ENCODE measurements at regions not wholly inside any gene's neighbourhood (a gene's known extent, or its start where the extent isn't known, plus 50 kb on each side); places are given as distances from the start of the nearest gene placed in this dataset.

DNA sequence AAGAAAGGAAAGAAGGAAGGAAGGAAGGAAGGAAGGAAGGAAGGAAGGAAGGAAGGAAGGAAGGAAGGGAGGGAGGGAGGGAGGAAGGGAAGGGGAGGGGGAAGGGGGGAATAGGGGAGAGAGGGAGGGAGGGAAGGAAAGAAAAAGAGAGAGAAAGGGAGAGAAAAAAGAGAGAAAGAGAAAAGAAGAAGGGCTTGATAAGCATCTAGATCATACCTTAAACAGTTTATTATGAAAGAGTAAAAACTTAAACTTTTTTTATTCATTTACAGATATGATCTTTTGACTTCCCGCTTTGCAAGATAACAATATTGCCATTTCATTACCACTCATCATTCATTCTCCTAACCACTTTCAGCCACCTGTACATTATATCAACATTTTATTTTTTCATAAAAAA lies 53.6 kb upstream of the TMEM106B start:
- no peaks in the 10 kb centered on the region for H3K36me3 ChIP-seq (ENCODE audit: low read depth, low read length)
- peaks cover 27% of the 10 kb centered on the region for H3K4me1 ChIP-seq (ENCODE audit: insufficient read depth, low read length)
- POLR2A ChIA-PET (ENCODE audit: unreplicated experiment) = no interaction called here
- no peaks in the 10 kb centered on the region for H3K9me3 ChIP-seq (ENCODE audit: low read length)
- no TSS peak for BruUV-seq (replicated peaks)
- no peaks in the 10 kb centered on the region for H4K20me1 ChIP-seq (ENCODE audit: low read length)
- H2AFZ ChIP-seq (ENCODE audit: low read length) = no peak overlapping the region
- H3K27ac ChIP-seq (ENCODE audit: low read length) = no peak overlapping the region
- no peaks in the 10 kb centered on the region for H3K9me2 ChIP-seq (replicated peaks; ENCODE audit: low read length)
- DNase-seq (no peak), ATAC-seq (no peak)
- H3K4me3 ChIP-seq (ENCODE audit: low read length) = no peak overlapping the region
- no peak for TF ChIP-seq EZH2phosphoT487 (IDR thresholded peaks at IDR 0.05; ENCODE audit: borderline replicate concordance, low read length)
- no peak for TF ChIP-seq EZH2 (IDR thresholded peaks at IDR 0.05; ENCODE audit: low read length, unreplicated experiment)
- TF ChIP-seq, protein P1, sequence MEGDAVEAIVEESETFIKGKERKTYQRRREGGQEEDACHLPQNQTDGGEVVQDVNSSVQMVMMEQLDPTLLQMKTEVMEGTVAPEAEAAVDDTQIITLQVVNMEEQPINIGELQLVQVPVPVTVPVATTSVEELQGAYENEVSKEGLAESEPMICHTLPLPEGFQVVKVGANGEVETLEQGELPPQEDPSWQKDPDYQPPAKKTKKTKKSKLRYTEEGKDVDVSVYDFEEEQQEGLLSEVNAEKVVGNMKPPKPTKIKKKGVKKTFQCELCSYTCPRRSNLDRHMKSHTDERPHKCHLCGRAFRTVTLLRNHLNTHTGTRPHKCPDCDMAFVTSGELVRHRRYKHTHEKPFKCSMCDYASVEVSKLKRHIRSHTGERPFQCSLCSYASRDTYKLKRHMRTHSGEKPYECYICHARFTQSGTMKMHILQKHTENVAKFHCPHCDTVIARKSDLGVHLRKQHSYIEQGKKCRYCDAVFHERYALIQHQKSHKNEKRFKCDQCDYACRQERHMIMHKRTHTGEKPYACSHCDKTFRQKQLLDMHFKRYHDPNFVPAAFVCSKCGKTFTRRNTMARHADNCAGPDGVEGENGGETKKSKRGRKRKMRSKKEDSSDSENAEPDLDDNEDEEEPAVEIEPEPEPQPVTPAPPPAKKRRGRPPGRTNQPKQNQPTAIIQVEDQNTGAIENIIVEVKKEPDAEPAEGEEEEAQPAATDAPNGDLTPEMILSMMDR (conservative IDR thresholded peaks at IDR 0.05; ENCODE audit: low read depth, low read length) = no peak
- H3K4me2 ChIP-seq (ENCODE audit: low read length) = no peak overlapping the region
- no peak overlapping the region for H3K9ac ChIP-seq (ENCODE audit: low read length)
- H3K79me2 ChIP-seq (ENCODE audit: low read length) = no peaks in the 10 kb centered on the region
- intact Hi-C loops (cut with micrococcal nuclease) = no loop called here
- H3K27me3 ChIP-seq (ENCODE audit: low read length) = no peaks in the 10 kb centered on the region
- CTCF ChIA-PET = no interaction called here
- H3F3A ChIP-seq (ENCODE audit: low read length, unreplicated experiment) = no peaks in the 10 kb centered on the region

DNA sequence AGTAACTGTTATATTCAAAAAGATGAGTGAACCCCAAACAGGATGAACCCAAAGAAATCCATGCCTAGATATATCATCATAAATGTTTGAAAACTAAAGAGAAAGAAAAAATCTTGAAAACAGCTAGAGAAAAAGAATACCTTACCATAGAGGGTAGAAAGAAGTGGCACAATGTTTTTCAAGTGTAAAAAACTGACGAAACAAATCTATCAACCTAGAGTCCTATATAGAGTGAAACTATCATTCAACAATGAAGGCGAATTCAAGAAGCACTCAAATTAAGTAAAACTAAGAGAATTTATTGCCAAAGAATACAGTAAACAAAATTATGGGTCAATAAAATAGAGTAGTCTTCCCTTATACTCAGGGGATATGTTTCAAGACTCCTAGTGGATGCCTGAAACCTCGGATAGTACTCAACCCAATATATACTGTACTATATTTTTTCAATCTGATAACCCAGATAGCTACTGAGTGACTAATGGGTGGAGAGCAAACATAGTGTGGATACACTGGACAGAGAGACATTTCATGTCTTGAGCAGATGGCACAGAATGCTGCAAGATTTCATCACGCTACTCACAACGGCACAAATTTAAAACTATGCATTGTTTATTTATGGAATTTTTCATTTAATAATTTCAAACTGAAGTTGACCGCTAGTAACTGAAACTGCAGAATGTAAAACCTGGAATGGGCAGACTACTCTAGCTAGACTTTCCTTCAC lies 52.6 kb upstream of the TMEM106B start:
- TF ChIP-seq EZH2 (IDR thresholded peaks at IDR 0.05; ENCODE audit: low read length, unreplicated experiment) = no peak
- TF ChIP-seq EZH2phosphoT487 (IDR thresholded peaks at IDR 0.05; ENCODE audit: borderline replicate concordance, low read length) = no peak
- TF ChIP-seq, protein P1 (conservative IDR thresholded peaks at IDR 0.05; ENCODE audit: low read depth, low read length) = 0 out of 2 replicates have a peak, but pooled peaks have one; percentile 11
- POLR2A ChIA-PET (ENCODE audit: unreplicated experiment) = interaction anchor here (0.7 kb wide), 1 partner anchor 80 kb away, joined by 4 read pairs; no protein-coding TSS in a partner anchor
- no peaks in the 10 kb centered on the region for H3K9me2 ChIP-seq (replicated peaks; ENCODE audit: low read length)
- H3K36me3 ChIP-seq (ENCODE audit: low read depth, low read length) = no peaks in the 10 kb centered on the region
- DNase-seq (peak; percentile 85), ATAC-seq (peak; percentile 92)
- H3K9me3 ChIP-seq (ENCODE audit: low read length) = no peaks in the 10 kb centered on the region
- H3K79me2 ChIP-seq (ENCODE audit: low read length) = no peaks in the 10 kb centered on the region
- H2AFZ ChIP-seq (ENCODE audit: low read length) = peak overlapping the region; percentile 37; the same call in 1 of the 2 replicates
- BruUV-seq (replicated peaks) = TSS peak; percentile 62
- H3K9ac ChIP-seq (ENCODE audit: low read length) = 0 out of 2 replicates have a peak overlapping the region, but pooled peaks have one; percentile 11
- peak overlapping the region; percentile 38; the same call in 1 of the 2 replicates for H3K4me3 ChIP-seq (ENCODE audit: low read length)
- CTCF ChIA-PET = interaction anchor here (0.9 kb wide), 1 partner anchor 165 kb away, joined by 4 read pairs; no protein-coding TSS in a partner anchor
- H3F3A ChIP-seq (ENCODE audit: low read length, unreplicated experiment) = peaks cover 3% of the 10 kb centered on the region
- H3K4me1 ChIP-seq (ENCODE audit: insufficient read depth, low read length) = peaks cover 35% of the 10 kb centered on the region
- peak overlapping the region; percentile 66 for H3K27ac ChIP-seq (ENCODE audit: low read length)
- H3K27me3 ChIP-seq (ENCODE audit: low read length) = no peaks in the 10 kb centered on the region
- H3K4me2 ChIP-seq (ENCODE audit: low read length) = peak overlapping the region; percentile 61
- intact Hi-C loops (cut with micrococcal nuclease) = loop anchor here (2.0 kb wide), 1 partner anchor 50 kb away; no protein-coding TSS in a partner anchor
- H4K20me1 ChIP-seq (ENCODE audit: low read length) = no peaks in the 10 kb centered on the region

GRCh38 chr7:12161146-12161545 lies 49.9 kb upstream of the TMEM106B start:
- Histone ChIP-seq H3K79me2 (ENCODE audit: low read length) (no peaks in the 10 kb centered on the region), H3K36me3 (ENCODE audit: low read depth, low read length) (no peaks in the 10 kb centered on the region; the same call in 1 of the 2 replicates), H4K20me1 (ENCODE audit: low read length) (no peaks in the 10 kb centered on the region), H3F3A (ENCODE audit: low read length, unreplicated experiment) (peaks cover 4% of the 10 kb centered on the region), H2AFZ (ENCODE audit: low read length) (no peak overlapping the region), H3K4me1 (ENCODE audit: insufficient read depth, low read length) (peaks cover 36% of the 10 kb centered on the region), H3K27me3 (ENCODE audit: low read length) (no peaks in the 10 kb centered on the region), H3K9me2 (replicated peaks; ENCODE audit: low read length) (no peaks in the 10 kb centered on the region), H3K9me3 (ENCODE audit: low read length) (no peaks in the 10 kb centered on the region), H3K4me3 (ENCODE audit: low read length) (no peak overlapping the region), H3K4me2 (ENCODE audit: low read length) (no peak overlapping the region), H3K9ac (ENCODE audit: low read length) (no peak overlapping the region), H3K27ac (ENCODE audit: low read length) (no peak overlapping the region)
- DNase-seq (no peak), ATAC-seq (no peak)
- POLR2A ChIA-PET (ENCODE audit: unreplicated experiment) = no interaction called here
- intact Hi-C loops (cut with micrococcal nuclease) = no loop called here
- no peak for TF ChIP-seq EZH2phosphoT487 (IDR thresholded peaks at IDR 0.05; ENCODE audit: borderline replicate concordance, low read length)
- no peak for TF ChIP-seq EZH2 (IDR thresholded peaks at IDR 0.05; ENCODE audit: low read length, unreplicated experiment)
- TF ChIP-seq, protein P1 (conservative IDR thresholded peaks at IDR 0.05; ENCODE audit: low read depth, low read length) = no peak
- BruUV-seq (replicated peaks) = no TSS peak
- CTCF ChIA-PET = interaction anchor here (0.8 kb wide), 1 partner anchor 71 kb away, joined by 4 read pairs; no protein-coding TSS in a partner anchor

Measured in PC-3 (cell line).